Ovary (tissue), 7 donors: ENCODE measurements at regions not wholly inside any gene's neighbourhood (a gene's known extent, or its start where the extent isn't known, plus 50 kb on each side); places are given as distances from the start of the nearest gene placed in this dataset.

Experiments used
- DNase-seq, 5 donors: peaks; one replicate each; pipeline ENCODE4 v3.0.0-alpha.2; 2019 to 2020
- H3K27ac ChIP-seq, 2 donors: fragments of 200-600 bp; one replicate each; pipeline versions ENCODE4 v1.5.1 to v1.8.0; 2019 to 2022
- H3K27me3 ChIP-seq: fragments of 200-600 bp; one replicate; pipeline ENCODE4 v1.8.0; 2022
- H3K36me3 ChIP-seq: fragments of 200-600 bp; sonication (generic); one replicate; pipeline ENCODE4 v1.5.1; 2019
- H3K4me1 ChIP-seq: one replicate; pipeline ENCODE4 v1.8.1; 2013; ENCODE audit warnings: mild to moderate bottlenecking, moderate library complexity; ENCODE audit not compliant: insufficient read depth
- H3K4me3 ChIP-seq: fragments of 200-600 bp; sonication (generic); one replicate; pipeline ENCODE4 v1.5.1; 2017
- H3K9me3 ChIP-seq, 2 donors: fragments of 200-600 bp in 1 of 2; sonication (generic) in 1 of 2; one replicate each; pipeline versions ENCODE4 v1.5.1 to v1.8.1; 2013 to 2019; ENCODE audit warnings: mild to moderate bottlenecking in 1 of 2, moderate library complexity in 1 of 2
- EP300 ChIP-seq: sonication (generic); formaldehyde crosslinking; IDR thresholded peaks from one replicate; pipeline ENCODE4 v1.6.1; 2017; ENCODE audit warnings: antibody characterized with exemption
- POLR2A ChIP-seq: fragments of 450-650 bp; IDR thresholded peaks from one replicate; pipeline ENCODE4 v1.6.1; 2017; ENCODE audit warnings: antibody characterized with exemption, mild to moderate bottlenecking, moderate library complexity
- WGBS, 3 donors: extraction: QIAGEN DNeasy Blood & Tissue Kit in 1 of 3; methylation state at CpG; one replicate each; pipeline versions ENCODE4 v1.1.5 to v1.1.7; 2013 to 2017; 5-methylcytosine and 5-hydroxymethylcytosine counted together
- intact Hi-C, 4 donors: fragments of 100-400 bp; cut with DNase I; formaldehyde crosslinking; loops; one replicate each; pipeline versions ENCODE4 v1.11.0 to v1.15.1; 2022 to 2023
- TF ChIP-seq, protein P1 (sequence below), 3 donors: fragments of 450-650 bp in 2 of 3; fragments of 200-600 bp in 1 of 3; IDR thresholded peaks; one replicate each; pipeline versions ENCODE4 v1.5.1 to v1.8.0; 2016 to 2022; ENCODE audit warnings: antibody characterized with exemption in 3 of 3, mild to moderate bottlenecking in 1 of 3
- donor health status: DM: no; HTN: no; CAD: no; lungs with moderate emphysema.
- donor health status: DM: no; HTN: no; CAD: no.
- donor health status: Bipolar disorder and iron deficiency.
- donor health status: DM: no; HTN: no; CAD: no.
- donor health status: DM: yes; HTN: yes; CAD: no.

DNA sequence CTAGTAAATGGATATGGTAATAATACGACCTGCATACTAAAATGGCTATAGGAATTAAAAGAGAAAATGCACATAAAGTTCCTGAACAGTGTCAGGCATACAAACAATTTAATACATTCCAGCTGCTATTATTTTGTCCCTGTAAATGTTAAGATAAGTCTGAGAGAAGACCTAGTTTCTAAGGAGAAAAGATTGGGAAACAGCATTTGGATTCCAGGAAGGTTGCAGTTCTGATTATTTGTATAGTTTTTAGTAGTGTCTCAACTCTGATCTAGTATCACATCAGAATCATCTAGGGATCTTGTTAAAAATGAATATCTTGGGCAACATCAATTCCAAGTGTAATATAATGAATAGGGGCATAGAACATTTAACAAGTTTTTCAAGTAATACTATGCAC, 905.7 kb downstream of the NSUN3 start:
- Histone ChIP-seq H3K9me3 (no peaks in the 10 kb centered on the region), H3K36me3 (no peaks in the 10 kb centered on the region), H3K27ac (no peak overlapping the region), H3K4me3 (no peak overlapping the region), H3K27me3 (no peaks in the 10 kb centered on the region), H3K4me1 (peaks cover 10% of the 10 kb centered on the region)
- WGBS, 3 donors, result 25 to 48% (median 26%) methylated on average over 1 of the region's 1 CpG
- no peak for DNase-seq
- TF ChIP-seq, protein P1, sequence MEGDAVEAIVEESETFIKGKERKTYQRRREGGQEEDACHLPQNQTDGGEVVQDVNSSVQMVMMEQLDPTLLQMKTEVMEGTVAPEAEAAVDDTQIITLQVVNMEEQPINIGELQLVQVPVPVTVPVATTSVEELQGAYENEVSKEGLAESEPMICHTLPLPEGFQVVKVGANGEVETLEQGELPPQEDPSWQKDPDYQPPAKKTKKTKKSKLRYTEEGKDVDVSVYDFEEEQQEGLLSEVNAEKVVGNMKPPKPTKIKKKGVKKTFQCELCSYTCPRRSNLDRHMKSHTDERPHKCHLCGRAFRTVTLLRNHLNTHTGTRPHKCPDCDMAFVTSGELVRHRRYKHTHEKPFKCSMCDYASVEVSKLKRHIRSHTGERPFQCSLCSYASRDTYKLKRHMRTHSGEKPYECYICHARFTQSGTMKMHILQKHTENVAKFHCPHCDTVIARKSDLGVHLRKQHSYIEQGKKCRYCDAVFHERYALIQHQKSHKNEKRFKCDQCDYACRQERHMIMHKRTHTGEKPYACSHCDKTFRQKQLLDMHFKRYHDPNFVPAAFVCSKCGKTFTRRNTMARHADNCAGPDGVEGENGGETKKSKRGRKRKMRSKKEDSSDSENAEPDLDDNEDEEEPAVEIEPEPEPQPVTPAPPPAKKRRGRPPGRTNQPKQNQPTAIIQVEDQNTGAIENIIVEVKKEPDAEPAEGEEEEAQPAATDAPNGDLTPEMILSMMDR (IDR thresholded peaks at IDR 0.05), result no peak
- TF ChIP-seq EP300, result no peak
- TF ChIP-seq POLR2A, result no peak
- intact Hi-C loops, result no loop called here

DNA sequence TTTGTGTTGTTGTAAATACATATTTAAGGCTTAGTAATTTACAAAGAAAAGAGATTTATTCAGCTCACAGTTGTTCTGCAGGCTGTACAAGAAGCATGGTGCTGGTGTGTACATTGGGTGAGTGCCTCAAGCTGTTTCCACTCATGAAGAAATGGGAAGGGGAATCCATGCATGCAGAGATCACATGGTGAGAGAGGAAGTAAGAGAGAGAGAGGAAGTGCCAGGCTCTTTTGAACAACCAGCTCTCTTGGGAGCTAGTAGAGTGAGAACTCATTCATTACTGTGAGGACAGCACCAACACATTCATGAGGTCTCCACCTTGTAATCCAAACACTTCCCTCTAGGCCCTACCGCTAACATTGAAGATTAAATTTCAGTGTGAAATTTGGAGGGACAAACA, 909.2 kb downstream of the NSUN3 start:
- Histone ChIP-seq H3K27me3 (no peaks in the 10 kb centered on the region), H3K9me3 (no peaks in the 10 kb centered on the region), H3K4me3 (no peak overlapping the region), H3K36me3 (no peaks in the 10 kb centered on the region), H3K27ac (no peak overlapping the region), H3K4me1 (peaks cover 9% of the 10 kb centered on the region)
- intact Hi-C loops, result no loop called here
- WGBS, 3 donors, result 90 to 95% (median 92%) methylated on average over 1 of the region's 1 CpG
- no peak for DNase-seq
- no peak for TF ChIP-seq EP300
- TF ChIP-seq, protein P1 (IDR thresholded peaks at IDR 0.05), result no peak
- TF ChIP-seq POLR2A, result no peak

DNA sequence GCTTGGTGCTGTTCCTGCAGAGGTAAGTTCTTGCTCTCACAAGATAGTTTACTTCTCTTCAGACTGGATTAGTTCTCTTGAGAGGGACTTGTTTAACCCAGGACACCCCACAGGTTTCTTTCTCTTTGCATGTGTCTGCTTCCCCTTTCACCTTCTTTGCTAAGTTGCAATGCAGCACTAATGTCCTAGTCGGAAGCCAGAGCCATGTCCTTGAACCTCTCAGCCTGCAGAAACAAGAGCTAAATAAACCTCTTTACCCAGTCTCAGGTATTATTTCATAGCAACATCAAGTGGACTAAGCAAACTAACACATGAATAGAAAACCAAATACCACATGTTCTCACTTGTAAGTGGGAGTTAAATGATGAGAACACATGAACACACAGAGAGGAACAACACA, 915.2 kb downstream of the NSUN3 start:
- no peaks in the 10 kb centered on the region for H3K27me3 ChIP-seq
- no peak for DNase-seq
- H3K27ac ChIP-seq, result no peak overlapping the region
- H3K9me3 ChIP-seq, result no peaks in the 10 kb centered on the region
- H3K4me3 ChIP-seq, result no peak overlapping the region
- no peak for TF ChIP-seq EP300
- TF ChIP-seq POLR2A, result no peak
- TF ChIP-seq, protein P1 (IDR thresholded peaks at IDR 0.05), result no peak
- no peaks in the 10 kb centered on the region for H3K36me3 ChIP-seq
- no peaks in the 10 kb centered on the region for H3K4me1 ChIP-seq
- 47 to 65% (median 57%) methylated on average over 1 of the region's 1 CpG for WGBS, 3 donors
- intact Hi-C loops, result no loop called here

DNA sequence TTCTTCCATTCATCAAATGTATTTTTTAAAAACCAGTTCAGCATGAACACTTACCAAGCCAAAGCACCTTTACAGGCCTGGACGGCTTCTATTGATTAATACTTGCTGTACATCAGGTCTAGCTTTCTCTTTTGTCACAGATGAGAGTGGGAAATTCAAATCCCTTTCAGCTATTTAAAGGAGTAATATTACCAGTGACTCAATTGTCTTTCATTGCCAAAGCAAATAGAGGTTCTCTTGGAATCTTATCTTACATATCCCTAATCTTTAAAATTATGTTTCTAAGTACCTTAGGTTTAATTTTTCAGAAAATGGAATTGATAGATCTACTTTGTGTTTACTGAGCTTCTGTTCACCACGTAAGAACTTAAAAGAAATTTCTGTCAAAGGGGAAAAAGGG, 922.9 kb downstream of the NSUN3 start:
- Histone ChIP-seq H3K4me3 (no peak overlapping the region), H3K9me3 (no peaks in the 10 kb centered on the region), H3K36me3 (no peaks in the 10 kb centered on the region), H3K27ac (no peak overlapping the region), H3K27me3 (no peaks in the 10 kb centered on the region), H3K4me1 (no peaks in the 10 kb centered on the region)
- no peak for TF ChIP-seq EP300
- TF ChIP-seq, protein P1 (IDR thresholded peaks at IDR 0.05), result no peak
- no peak for TF ChIP-seq POLR2A
- 88 to 93% (median 91%) methylated on average over 2 of the region's 2 CpGs for WGBS, 3 donors
- DNase-seq, result no peak
- intact Hi-C loops, result no loop called here
